Fibroblast of lung (primary cell): ENCODE measurements at regions not wholly inside any gene's neighbourhood (a gene's known extent, or its start where the extent isn't known, plus 50 kb on each side); places are given as distances from the start of the nearest gene placed in this dataset.

Experiments
- DNase-seq, 2 donors: peaks; one replicate each; pipeline versions ENCODE4 v3.0.0 to v3.0.0-alpha.2; 2010; ENCODE audit warnings: low read depth in 2 of 2
- H2AFZ ChIP-seq: 2 replicates; pipeline ENCODE4 v1.5.1; 2012; ENCODE audit warnings: low read length, control low read depth, inconsistent platforms
- H3K27ac ChIP-seq: 2 replicates; pipeline ENCODE4 v1.5.1; 2011; ENCODE audit warnings: low read length, control low read depth; ENCODE audit not compliant: insufficient read depth
- H3K27me3 ChIP-seq: 2 replicates; pipeline ENCODE4 v1.5.1; 2011; ENCODE audit warnings: mild to moderate bottlenecking, low read length; ENCODE audit not compliant: control insufficient read depth, insufficient read depth
- H3K36me3 ChIP-seq: 2 replicates; pipeline ENCODE4 v1.5.1; 2011; ENCODE audit warnings: low read length; ENCODE audit not compliant: control insufficient read depth, insufficient read depth
- H3K4me1 ChIP-seq: 2 replicates; pipeline ENCODE4 v1.5.1; 2011; ENCODE audit warnings: low read length; ENCODE audit not compliant: control insufficient read depth, insufficient read depth; ENCODE audit errors: extremely low read depth
- H3K4me2 ChIP-seq: 2 replicates; pipeline ENCODE4 v1.5.1; 2011; ENCODE audit warnings: low read length, control low read depth; ENCODE audit not compliant: insufficient read depth; ENCODE audit errors: extremely low read depth
- H3K4me3 ChIP-seq, 4 experiments: fragments of 200-600 bp in 1 of 4; sonication (generic) in 1 of 4; replicated peaks in 1 of 4; 2 replicates each; pipeline ENCODE4 v1.5.1; 2011 to 2016; ENCODE audit warnings: low read length in 4 of 4, low read depth in 3 of 4, mild to moderate bottlenecking in 3 of 4, control low read depth in 2 of 4, inconsistent platforms in 1 of 4, mixed read lengths in 1 of 4; ENCODE audit not compliant: insufficient read depth in 1 of 4; ENCODE audit errors: control extremely low read depth in 1 of 4
- H3K79me2 ChIP-seq: 2 replicates; pipeline ENCODE4 v1.5.1; 2012; ENCODE audit warnings: mild to moderate bottlenecking, low read length, inconsistent platforms; ENCODE audit not compliant: control insufficient read depth, insufficient read depth
- H3K9ac ChIP-seq: 2 replicates; pipeline ENCODE4 v1.5.1; 2011; ENCODE audit warnings: mild to moderate bottlenecking, low read length, control low read depth; ENCODE audit not compliant: insufficient read depth
- H3K9me3 ChIP-seq: 2 replicates; pipeline ENCODE4 v1.5.1; 2012; ENCODE audit warnings: low read depth, low read length; ENCODE audit not compliant: control insufficient read depth, insufficient read depth
- H4K20me1 ChIP-seq: 2 replicates; pipeline ENCODE4 v1.5.1; 2011; ENCODE audit warnings: low read length; ENCODE audit not compliant: control insufficient read depth, insufficient read depth; ENCODE audit errors: extremely low read depth
- EZH2 ChIP-seq: IDR thresholded peaks from 2 replicates; pipeline ENCODE4 v1.5.1; 2012; ENCODE audit warnings: low read length, control low read depth, mild to moderate bottlenecking; ENCODE audit errors: missing control alignments
- TF ChIP-seq, protein P1 (sequence below), 2 donors: IDR thresholded peaks in 1 of 2; conservative IDR thresholded peaks in 1 of 2; 1 replicate in 1 of 2; 2 replicates in 1 of 2; pipeline ENCODE4 v1.5.1; 2011 to 2012; ENCODE audit warnings: low read length in 2 of 2, control low read depth in 1 of 2, inconsistent platforms in 1 of 2, low read depth in 1 of 2, mild to moderate bottlenecking in 1 of 2

DNA sequence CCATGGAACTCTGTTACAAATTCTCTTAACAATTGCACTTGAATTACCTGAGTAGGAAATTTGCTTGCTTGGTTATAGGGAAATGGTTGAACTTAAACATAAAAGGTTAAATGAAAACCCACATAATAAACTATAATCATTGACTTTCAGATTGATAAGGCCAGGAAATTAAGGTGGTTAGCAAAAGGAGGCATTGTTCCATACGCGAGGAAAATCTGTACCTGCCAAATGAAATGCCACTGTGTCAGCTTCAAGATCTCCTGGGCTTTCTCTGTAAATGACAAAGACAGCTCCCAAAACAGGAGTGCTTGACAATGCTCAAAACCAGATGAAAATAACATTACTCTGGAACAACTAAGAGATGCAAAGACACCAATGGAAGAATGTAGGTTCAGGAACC, 125.5 kb upstream of the KLF3 start:
- no peak overlapping the region for H3K27ac ChIP-seq
- H4K20me1 ChIP-seq = no peaks in the 10 kb centered on the region
- no peaks in the 10 kb centered on the region for H3K4me1 ChIP-seq
- no peak overlapping the region for H3K9ac ChIP-seq
- H3K4me3 ChIP-seq = no peak overlapping the region
- TF ChIP-seq EZH2 = no peak
- TF ChIP-seq, protein P1, sequence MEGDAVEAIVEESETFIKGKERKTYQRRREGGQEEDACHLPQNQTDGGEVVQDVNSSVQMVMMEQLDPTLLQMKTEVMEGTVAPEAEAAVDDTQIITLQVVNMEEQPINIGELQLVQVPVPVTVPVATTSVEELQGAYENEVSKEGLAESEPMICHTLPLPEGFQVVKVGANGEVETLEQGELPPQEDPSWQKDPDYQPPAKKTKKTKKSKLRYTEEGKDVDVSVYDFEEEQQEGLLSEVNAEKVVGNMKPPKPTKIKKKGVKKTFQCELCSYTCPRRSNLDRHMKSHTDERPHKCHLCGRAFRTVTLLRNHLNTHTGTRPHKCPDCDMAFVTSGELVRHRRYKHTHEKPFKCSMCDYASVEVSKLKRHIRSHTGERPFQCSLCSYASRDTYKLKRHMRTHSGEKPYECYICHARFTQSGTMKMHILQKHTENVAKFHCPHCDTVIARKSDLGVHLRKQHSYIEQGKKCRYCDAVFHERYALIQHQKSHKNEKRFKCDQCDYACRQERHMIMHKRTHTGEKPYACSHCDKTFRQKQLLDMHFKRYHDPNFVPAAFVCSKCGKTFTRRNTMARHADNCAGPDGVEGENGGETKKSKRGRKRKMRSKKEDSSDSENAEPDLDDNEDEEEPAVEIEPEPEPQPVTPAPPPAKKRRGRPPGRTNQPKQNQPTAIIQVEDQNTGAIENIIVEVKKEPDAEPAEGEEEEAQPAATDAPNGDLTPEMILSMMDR (conservative IDR thresholded peaks at IDR 0.05 in 1 of 2, IDR thresholded peaks at IDR 0.05 in 1 of 2; ENCODE audit: low read depth in 1 of 2, low read length in 2 of 2) = no peak
- no peak overlapping the region for H2AFZ ChIP-seq
- no peaks in the 10 kb centered on the region for H3K79me2 ChIP-seq
- H3K9me3 ChIP-seq = no peaks in the 10 kb centered on the region
- H3K27me3 ChIP-seq = peaks cover 2% of the 10 kb centered on the region
- H3K36me3 ChIP-seq = no peaks in the 10 kb centered on the region
- DNase-seq = no peak
- H3K4me2 ChIP-seq = no peak overlapping the region

DNA sequence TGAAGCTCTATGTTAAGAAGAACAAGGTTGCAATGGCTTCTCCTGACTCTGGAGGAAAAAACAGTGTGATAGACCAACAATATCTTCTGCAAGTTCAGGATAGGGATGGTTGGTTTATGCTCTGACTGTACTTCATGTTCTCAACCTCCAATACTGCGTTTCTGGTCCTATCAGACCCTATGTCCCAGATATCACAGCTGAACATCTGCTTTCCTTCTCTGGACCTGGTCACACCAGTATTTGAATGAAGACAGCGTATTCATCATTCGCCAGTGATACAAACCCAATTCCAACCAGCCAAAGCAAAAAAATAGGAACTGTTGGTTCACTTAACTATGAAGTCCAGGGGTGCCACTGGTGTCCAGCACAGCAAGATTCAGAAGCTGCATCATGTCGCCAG, 124.5 kb upstream of the KLF3 start:
- H3K9me3 ChIP-seq = no peaks in the 10 kb centered on the region
- no peak overlapping the region for H3K4me2 ChIP-seq
- no peak overlapping the region for H2AFZ ChIP-seq
- TF ChIP-seq, protein P1 (conservative IDR thresholded peaks at IDR 0.05 in 1 of 2, IDR thresholded peaks at IDR 0.05 in 1 of 2; ENCODE audit: low read depth in 1 of 2, low read length in 2 of 2) = no peak
- no peak for TF ChIP-seq EZH2
- no peak overlapping the region for H3K4me3 ChIP-seq
- no peaks in the 10 kb centered on the region for H3K79me2 ChIP-seq
- DNase-seq = no peak
- H3K4me1 ChIP-seq = no peaks in the 10 kb centered on the region
- peaks cover 1% of the 10 kb centered on the region for H4K20me1 ChIP-seq
- H3K9ac ChIP-seq = no peak overlapping the region
- peaks cover 2% of the 10 kb centered on the region for H3K27me3 ChIP-seq
- no peak overlapping the region for H3K27ac ChIP-seq
- no peaks in the 10 kb centered on the region for H3K36me3 ChIP-seq

DNA sequence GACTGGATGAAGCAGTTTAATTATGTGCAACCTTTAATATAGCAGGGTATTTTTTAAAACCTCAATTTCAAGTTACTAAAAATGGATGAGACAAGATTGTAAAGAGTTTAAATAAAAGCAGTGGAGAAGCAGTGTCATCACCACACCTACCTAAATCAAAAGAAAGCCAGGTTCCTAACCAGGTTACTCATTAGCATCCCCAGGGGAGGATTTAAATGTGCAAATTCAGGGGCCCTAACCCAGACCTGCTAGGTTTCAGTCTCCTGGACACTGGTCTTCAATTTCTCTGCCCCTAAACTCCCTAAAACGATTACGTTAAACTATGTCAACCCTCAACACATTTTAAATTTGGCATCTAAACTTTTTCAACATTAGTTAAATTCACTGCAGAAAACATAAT, 116.9 kb upstream of the KLF3 start:
- H3K4me2 ChIP-seq = no peak overlapping the region
- TF ChIP-seq, protein P1 (conservative IDR thresholded peaks at IDR 0.05 in 1 of 2, IDR thresholded peaks at IDR 0.05 in 1 of 2; ENCODE audit: low read depth in 1 of 2, low read length in 2 of 2) = no peak
- no peak for TF ChIP-seq EZH2
- H3K9ac ChIP-seq = no peak overlapping the region
- H2AFZ ChIP-seq = no peak overlapping the region
- H3K27ac ChIP-seq = no peak overlapping the region
- H3K79me2 ChIP-seq = no peaks in the 10 kb centered on the region
- H4K20me1 ChIP-seq = peaks cover 1% of the 10 kb centered on the region
- H3K4me1 ChIP-seq = no peaks in the 10 kb centered on the region
- H3K36me3 ChIP-seq = no peaks in the 10 kb centered on the region
- no peaks in the 10 kb centered on the region for H3K9me3 ChIP-seq
- no peaks in the 10 kb centered on the region for H3K27me3 ChIP-seq
- no peak for DNase-seq
- H3K4me3 ChIP-seq = no peak overlapping the region
